ENCODE measurements at regions not wholly inside any gene's neighbourhood (a gene's known extent, or its start where the extent isn't known, plus 50 kb on each side); places are given as distances from the start of the nearest gene placed in this dataset.

- TF ChIP-seq POLR2A (IDR thresholded peaks at IDR 0.05) (no peak), CTCF (IDR thresholded peaks at IDR 0.05) (no peak)
Measured at GRCh38 chr2:95667480-95667879, 75.7 kb downstream of the TRIM43 start.
